ENCODE measurements at regions not wholly inside any gene's neighbourhood (a gene's known extent, or its start where the extent isn't known, plus 50 kb on each side); places are given as distances from the start of the nearest gene placed in this dataset.

DNA sequence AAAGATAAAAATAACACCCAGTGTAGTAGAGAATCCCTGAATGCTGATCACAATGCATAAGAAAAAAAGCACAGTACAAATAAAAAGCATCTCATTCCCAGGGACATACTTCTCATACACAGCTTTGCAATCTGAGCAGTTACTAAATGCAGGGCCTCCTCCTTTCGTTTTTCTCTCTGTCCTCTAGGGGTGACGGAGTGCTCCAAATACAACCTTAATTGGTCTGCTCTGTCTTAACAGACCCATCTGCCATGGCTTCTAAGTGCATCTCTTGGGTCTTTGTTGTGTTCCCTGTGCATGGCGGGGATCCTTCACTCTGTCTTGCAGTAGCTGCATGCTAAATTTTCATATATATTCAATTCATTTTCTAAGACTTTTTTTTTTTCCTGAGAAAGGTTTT lies 1114.2 kb upstream of the RAG2 start (continued):
- TF ChIP-seq CBFB (CRISPR knock-in tag; IDR thresholded peaks at IDR 0.05; ENCODE audit: low read depth) = no peak

DNA sequence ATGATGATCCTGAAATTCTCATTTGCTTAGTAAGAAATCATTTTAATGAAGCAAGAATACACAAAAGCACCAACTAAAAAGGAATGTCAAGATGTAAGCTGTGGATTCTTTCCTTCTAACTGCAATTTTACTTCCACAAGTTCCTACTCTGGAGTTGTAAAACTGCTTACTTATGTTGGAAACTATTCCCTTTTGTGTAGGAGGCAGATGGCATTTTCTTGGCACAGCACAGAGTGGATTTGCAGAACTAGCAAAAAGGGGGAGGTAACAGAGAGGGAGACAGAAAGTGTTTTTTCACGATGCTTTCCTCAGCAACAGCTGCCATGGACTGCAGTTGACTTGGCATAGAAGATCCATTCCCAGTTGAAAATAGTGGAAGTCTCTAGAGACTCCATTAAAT lies 1112.0 kb upstream of the RAG2 start:
- Mint-ChIP-seq H3K9me3 (peaks cover 77% of the 10 kb centered on the region), H3K4me1 (no peaks in the 10 kb centered on the region), H3K36me3 (peaks cover 54% of the 10 kb centered on the region), H3K27me3 (ENCODE audit: low read depth) (no peaks in the 10 kb centered on the region), H3K4me3 (no peak overlapping the region), H3K27ac (no peak overlapping the region)
- CTCF ChIA-PET = no interaction called here
- no peak for ATAC-seq
- no peak for TF ChIP-seq ZNF121 (CRISPR knock-in tag; IDR thresholded peaks at IDR 0.05)
- TF ChIP-seq NFATC4 (CRISPR knock-in tag; IDR thresholded peaks at IDR 0.05) = no peak
- TF ChIP-seq ZBTB21 (CRISPR knock-in tag; IDR thresholded peaks at IDR 0.05; ENCODE audit: borderline replicate concordance) = no peak
- no peak for TF ChIP-seq ZNF396 (CRISPR knock-in tag; IDR thresholded peaks at IDR 0.05; ENCODE audit: borderline replicate concordance)
- no peak for TF ChIP-seq HMGA2 (CRISPR knock-in tag; IDR thresholded peaks at IDR 0.05)
- TF ChIP-seq, protein P1, sequence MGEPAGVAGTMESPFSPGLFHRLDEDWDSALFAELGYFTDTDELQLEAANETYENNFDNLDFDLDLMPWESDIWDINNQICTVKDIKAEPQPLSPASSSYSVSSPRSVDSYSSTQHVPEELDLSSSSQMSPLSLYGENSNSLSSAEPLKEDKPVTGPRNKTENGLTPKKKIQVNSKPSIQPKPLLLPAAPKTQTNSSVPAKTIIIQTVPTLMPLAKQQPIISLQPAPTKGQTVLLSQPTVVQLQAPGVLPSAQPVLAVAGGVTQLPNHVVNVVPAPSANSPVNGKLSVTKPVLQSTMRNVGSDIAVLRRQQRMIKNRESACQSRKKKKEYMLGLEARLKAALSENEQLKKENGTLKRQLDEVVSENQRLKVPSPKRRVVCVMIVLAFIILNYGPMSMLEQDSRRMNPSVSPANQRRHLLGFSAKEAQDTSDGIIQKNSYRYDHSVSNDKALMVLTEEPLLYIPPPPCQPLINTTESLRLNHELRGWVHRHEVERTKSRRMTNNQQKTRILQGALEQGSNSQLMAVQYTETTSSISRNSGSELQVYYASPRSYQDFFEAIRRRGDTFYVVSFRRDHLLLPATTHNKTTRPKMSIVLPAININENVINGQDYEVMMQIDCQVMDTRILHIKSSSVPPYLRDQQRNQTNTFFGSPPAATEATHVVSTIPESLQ (CRISPR knock-in tag; IDR thresholded peaks at IDR 0.05) = no peak
- TF ChIP-seq, protein P2, sequence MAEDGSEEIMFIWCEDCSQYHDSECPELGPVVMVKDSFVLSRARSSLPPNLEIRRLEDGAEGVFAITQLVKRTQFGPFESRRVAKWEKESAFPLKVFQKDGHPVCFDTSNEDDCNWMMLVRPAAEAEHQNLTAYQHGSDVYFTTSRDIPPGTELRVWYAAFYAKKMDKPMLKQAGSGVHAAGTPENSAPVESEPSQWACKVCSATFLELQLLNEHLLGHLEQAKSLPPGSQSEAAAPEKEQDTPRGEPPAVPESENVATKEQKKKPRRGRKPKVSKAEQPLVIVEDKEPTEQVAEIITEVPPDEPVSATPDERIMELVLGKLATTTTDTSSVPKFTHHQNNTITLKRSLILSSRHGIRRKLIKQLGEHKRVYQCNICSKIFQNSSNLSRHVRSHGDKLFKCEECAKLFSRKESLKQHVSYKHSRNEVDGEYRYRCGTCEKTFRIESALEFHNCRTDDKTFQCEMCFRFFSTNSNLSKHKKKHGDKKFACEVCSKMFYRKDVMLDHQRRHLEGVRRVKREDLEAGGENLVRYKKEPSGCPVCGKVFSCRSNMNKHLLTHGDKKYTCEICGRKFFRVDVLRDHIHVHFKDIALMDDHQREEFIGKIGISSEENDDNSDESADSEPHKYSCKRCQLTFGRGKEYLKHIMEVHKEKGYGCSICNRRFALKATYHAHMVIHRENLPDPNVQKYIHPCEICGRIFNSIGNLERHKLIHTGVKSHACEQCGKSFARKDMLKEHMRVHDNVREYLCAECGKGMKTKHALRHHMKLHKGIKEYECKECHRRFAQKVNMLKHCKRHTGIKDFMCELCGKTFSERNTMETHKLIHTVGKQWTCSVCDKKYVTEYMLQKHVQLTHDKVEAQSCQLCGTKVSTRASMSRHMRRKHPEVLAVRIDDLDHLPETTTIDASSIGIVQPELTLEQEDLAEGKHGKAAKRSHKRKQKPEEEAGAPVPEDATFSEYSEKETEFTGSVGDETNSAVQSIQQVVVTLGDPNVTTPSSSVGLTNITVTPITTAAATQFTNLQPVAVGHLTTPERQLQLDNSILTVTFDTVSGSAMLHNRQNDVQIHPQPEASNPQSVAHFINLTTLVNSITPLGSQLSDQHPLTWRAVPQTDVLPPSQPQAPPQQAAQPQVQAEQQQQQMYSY (CRISPR knock-in tag; IDR thresholded peaks at IDR 0.05) = no peak
- TF ChIP-seq NR3C1 (CRISPR knock-in tag; conservative IDR thresholded peaks at IDR 0.05; ENCODE audit: low read depth) = no peak
- TF ChIP-seq, protein P3, sequence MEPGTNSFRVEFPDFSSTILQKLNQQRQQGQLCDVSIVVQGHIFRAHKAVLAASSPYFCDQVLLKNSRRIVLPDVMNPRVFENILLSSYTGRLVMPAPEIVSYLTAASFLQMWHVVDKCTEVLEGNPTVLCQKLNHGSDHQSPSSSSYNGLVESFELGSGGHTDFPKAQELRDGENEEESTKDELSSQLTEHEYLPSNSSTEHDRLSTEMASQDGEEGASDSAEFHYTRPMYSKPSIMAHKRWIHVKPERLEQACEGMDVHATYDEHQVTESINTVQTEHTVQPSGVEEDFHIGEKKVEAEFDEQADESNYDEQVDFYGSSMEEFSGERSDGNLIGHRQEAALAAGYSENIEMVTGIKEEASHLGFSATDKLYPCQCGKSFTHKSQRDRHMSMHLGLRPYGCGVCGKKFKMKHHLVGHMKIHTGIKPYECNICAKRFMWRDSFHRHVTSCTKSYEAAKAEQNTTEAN (CRISPR knock-in tag; IDR thresholded peaks at IDR 0.05) = no peak
- DNase-seq (ENCODE audit: low spot score) = no peak
- POLR2A ChIA-PET = no interaction called here

DNA sequence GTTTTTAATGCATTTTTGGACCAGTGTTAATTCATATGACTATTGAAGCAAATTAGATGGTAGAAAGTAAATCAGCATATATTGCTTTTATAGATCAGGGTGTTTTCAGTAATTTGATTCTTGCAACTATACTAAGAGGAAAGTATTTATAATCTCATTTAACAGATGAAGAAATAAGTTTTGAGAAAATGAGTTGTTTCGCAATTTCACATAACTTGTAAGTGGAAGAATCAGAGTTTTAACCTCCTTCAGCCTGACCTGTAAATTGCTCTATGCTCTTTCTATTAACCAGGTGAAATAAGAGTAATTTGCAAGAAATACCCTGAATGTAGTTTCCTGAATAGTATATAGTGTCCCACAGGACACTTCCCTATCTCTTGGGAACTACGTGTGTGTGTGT lies 1106.8 kb upstream of the RAG2 start:
- POLR2A ChIA-PET = no interaction called here
- ATAC-seq (no peak), DNase-seq (ENCODE audit: low spot score) (no peak)
- Mint-ChIP-seq H3K27me3 (ENCODE audit: low read depth) (no peaks in the 10 kb centered on the region; the same call in 1 of the 2 replicates), H3K27ac (no peak overlapping the region), H3K36me3 (peaks cover 52% of the 10 kb centered on the region), H3K9me3 (peaks cover 80% of the 10 kb centered on the region), H3K4me3 (no peak overlapping the region), H3K4me1 (no peaks in the 10 kb centered on the region)
- CTCF ChIA-PET = no interaction called here
- TF ChIP-seq ZNF423 (CRISPR knock-in tag; IDR thresholded peaks at IDR 0.05) = no peak
- TF ChIP-seq, protein P2 (CRISPR knock-in tag; IDR thresholded peaks at IDR 0.05) = no peak
- TF ChIP-seq, protein P4, sequence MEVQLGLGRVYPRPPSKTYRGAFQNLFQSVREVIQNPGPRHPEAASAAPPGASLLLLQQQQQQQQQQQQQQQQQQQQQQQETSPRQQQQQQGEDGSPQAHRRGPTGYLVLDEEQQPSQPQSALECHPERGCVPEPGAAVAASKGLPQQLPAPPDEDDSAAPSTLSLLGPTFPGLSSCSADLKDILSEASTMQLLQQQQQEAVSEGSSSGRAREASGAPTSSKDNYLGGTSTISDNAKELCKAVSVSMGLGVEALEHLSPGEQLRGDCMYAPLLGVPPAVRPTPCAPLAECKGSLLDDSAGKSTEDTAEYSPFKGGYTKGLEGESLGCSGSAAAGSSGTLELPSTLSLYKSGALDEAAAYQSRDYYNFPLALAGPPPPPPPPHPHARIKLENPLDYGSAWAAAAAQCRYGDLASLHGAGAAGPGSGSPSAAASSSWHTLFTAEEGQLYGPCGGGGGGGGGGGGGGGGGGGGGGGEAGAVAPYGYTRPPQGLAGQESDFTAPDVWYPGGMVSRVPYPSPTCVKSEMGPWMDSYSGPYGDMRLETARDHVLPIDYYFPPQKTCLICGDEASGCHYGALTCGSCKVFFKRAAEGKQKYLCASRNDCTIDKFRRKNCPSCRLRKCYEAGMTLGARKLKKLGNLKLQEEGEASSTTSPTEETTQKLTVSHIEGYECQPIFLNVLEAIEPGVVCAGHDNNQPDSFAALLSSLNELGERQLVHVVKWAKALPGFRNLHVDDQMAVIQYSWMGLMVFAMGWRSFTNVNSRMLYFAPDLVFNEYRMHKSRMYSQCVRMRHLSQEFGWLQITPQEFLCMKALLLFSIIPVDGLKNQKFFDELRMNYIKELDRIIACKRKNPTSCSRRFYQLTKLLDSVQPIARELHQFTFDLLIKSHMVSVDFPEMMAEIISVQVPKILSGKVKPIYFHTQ (CRISPR knock-in tag; IDR thresholded peaks at IDR 0.05) = no peak
- TF ChIP-seq, protein P5, sequence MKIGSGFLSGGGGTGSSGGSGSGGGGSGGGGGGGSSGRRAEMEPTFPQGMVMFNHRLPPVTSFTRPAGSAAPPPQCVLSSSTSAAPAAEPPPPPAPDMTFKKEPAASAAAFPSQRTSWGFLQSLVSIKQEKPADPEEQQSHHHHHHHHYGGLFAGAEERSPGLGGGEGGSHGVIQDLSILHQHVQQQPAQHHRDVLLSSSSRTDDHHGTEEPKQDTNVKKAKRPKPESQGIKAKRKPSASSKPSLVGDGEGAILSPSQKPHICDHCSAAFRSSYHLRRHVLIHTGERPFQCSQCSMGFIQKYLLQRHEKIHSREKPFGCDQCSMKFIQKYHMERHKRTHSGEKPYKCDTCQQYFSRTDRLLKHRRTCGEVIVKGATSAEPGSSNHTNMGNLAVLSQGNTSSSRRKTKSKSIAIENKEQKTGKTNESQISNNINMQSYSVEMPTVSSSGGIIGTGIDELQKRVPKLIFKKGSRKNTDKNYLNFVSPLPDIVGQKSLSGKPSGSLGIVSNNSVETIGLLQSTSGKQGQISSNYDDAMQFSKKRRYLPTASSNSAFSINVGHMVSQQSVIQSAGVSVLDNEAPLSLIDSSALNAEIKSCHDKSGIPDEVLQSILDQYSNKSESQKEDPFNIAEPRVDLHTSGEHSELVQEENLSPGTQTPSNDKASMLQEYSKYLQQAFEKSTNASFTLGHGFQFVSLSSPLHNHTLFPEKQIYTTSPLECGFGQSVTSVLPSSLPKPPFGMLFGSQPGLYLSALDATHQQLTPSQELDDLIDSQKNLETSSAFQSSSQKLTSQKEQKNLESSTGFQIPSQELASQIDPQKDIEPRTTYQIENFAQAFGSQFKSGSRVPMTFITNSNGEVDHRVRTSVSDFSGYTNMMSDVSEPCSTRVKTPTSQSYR (CRISPR knock-in tag; IDR thresholded peaks at IDR 0.05) = no peak
- TF ChIP-seq PRRX2 (CRISPR knock-in tag; IDR thresholded peaks at IDR 0.05) = no peak
- TF ChIP-seq ESRRA (CRISPR knock-in tag; IDR thresholded peaks at IDR 0.05; ENCODE audit: borderline replicate concordance) = no peak
- TF ChIP-seq ZNF671 (CRISPR knock-in tag; IDR thresholded peaks at IDR 0.05) = no peak
- TF ChIP-seq JUN (CRISPR knock-in tag; IDR thresholded peaks at IDR 0.05) = no peak
- TF ChIP-seq, protein P6, sequence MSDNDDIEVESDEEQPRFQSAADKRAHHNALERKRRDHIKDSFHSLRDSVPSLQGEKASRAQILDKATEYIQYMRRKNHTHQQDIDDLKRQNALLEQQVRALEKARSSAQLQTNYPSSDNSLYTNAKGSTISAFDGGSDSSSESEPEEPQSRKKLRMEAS (CRISPR knock-in tag; IDR thresholded peaks at IDR 0.05) = no peak

Data from WTC11 (cell line).